HG03378 (cell line): ENCODE measurements at regions not wholly inside any gene's neighbourhood (a gene's known extent, or its start where the extent isn't known, plus 50 kb on each side); places are given as distances from the start of the nearest gene placed in this dataset.
"Not testable (repeated sequence)": the region's sequence is repeated elsewhere in the genome, so short reads cannot be mapped to it uniquely, and the experiment has no call there.

ENCODE experiments used
- ATAC-seq: cut with Tn5 transposase; IDR thresholded peaks from one replicate; pipeline ENCODE4 v1.9.1; 2021; ENCODE audit warnings: mild to moderate bottlenecking, moderate library complexity; ENCODE audit not compliant: unreplicated experiment

DNA sequence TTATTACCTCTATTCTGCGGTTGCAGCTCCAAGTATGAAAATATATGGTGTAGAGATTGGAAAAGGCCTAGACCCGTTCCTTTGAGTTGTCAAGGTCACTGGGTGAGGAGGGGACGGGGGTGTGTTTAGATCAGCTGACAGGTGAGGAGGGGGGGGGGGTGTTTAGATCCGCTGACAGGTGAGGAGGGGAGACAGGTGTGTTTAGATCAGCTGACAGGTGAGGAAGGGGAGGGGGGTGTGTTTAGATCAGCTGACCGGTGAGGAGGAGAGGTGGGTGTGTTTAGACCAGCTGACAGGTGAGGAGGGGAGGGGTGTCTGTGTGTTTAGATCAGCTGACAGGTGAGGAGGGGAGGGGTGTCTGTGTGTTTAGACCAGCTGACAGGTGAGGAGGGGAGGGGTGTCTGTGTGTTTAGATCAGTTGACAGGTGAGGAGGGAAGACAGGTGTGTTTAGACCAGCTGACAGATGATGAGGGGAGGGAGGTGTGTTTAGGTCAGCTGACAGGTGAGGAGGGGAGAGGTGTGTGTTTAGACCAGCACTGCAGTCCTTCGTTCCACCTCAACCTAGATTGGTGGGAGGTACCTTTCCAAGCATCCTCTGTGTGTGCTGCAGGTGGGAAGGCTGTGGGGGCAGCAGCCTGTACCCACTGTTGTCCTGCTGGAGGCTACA is 655.0 kb upstream of the ADARB2 start:
- no peak for ATAC-seq

DNA sequence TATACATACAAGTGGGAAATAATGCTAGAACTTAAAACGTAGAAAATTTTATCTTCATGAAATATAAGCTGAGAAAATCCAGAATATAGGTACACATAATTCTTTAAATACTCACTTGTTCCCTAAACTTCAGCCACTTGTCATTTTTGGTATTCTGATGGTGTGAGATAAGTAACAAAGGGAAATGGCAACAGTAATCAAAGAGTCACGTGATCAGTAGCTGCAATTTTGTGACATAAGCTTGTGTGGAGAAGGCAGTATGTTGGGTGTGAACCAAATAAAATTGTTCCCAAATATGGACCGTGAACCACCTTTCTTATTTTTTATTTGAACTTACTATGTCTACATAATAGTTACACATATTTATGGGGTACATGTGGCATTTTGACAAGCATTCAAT is 650.3 kb upstream of the ADARB2 start:
- ATAC-seq: no peak

DNA sequence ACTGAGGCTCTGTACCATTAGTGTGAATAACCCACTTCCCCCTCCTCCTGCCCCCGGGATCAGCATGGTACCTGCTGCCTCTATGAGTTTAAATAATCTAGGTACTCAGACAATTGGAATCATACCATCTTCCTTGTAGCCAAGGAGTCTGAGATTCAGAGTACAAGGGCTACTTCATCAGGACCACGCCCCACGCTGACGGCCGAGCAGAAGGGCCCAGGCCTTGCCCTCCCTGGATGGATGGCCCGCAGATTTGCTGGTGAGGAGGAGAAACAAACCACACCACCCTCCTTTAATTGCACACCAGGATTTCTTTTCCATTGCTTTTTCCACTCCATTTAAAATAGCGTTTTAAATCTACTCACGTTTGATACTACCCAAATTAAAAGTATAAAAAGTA is 649.9 kb upstream of the ADARB2 start:
- no peak for ATAC-seq

DNA sequence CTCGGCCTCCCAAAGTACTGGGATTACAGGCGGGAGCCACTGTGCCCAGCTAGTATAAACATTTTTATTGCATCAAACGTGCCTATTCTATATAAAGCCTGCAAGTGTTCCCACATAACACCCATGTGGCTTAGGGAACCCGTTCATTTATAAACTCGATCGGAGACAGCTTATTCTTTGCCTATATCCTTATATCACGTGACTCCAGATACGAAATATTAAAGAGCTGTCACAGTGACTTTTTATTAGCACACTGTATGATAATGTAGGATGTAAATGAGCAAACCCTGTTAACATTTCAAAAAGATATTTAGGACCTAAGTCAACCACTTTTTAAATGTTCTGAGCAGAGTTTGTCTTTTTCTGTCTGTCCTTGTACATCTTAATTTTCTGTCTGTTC is 642.9 kb upstream of the ADARB2 start:
- ATAC-seq: no peak

DNA sequence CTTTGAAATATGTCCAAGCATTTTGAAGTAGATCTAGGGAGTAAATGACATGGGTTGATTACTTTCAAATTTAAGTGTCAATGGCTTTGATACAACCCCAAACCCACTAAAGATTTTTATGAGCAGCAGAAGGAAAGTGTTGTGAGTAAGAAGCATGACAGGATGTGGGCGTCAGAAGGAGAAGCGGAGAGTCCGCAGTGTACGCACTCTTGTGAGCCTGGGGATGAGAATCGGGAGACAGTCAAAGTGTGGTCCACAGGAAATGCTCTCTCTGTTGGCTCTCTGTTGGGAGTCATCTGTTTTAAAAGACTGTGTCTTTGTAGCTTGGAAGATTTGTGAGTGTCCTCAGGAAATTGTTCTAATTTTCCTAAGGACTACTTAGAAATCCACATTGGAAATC is 629.8 kb upstream of the ADARB2 start:
- ATAC-seq: no peak

DNA sequence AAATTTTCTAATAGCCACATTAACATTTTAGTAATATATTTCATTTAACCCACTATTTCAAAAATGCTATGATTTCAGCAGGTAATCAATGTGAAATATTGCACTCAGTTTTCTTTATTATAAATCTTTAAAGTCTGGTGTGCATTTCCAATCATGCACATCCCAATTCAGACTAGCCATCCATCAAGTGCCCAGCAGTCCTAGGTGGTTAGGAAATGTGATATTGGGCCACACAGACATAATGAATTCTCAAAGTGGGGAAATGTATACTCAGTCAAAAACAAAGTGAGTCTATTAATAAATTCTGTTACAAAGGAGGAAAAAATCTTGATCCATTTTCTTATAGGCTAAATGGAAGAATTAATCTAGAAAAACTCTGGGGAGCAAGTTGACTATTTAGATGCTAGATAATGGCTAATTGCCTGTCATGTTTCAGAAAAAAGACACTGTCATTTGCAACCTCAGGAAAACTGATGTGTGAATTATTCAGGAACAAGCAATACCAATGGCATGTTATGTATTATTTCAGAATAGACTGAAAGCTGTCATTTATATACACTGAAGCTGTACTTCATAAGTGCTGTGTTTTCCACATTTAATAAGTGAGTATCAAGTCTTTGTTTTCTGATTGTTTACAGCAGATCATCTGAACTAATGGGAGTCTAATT is 629.1 kb upstream of the ADARB2 start:
- no peak for ATAC-seq

DNA sequence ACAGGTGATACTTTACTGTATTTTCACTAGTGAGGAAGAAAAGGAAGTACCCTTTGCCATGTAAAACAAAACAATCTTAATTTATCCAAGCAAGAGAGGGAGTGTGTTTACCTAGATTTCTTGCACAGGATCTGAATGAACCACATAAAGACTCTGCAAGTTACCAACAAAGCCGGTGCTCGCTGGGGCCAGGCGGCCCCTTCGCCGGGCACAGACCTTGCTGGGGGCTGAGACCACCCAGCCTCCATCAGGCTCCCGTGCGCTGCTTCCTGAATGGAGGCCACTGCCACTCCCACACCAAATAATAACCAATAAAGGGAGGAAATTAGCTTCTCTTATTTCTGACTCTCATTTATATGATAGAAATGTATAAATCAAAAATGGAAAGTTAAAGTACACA is 625.0 kb upstream of the ADARB2 start:
- no peak for ATAC-seq

DNA sequence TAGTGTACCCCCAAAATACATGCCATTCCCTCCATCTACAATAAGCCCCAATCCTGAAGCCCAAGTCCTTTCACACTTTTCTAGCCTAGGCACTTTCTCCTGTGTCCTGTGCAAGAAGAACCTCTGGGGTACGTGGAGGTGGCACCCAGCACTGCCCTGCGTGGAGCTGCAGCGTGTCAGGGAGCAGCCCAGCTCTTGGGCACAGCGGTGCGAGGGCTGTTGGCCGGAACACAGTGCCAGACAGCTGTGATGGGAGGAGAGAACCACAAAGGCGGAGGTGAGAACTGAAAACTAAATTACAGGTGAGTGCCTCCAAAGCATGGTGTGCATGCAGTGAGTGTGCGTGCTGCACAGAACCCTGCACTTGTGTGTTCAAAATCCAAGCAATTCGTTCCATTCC is 621.3 kb upstream of the ADARB2 start:
- no peak for ATAC-seq

DNA sequence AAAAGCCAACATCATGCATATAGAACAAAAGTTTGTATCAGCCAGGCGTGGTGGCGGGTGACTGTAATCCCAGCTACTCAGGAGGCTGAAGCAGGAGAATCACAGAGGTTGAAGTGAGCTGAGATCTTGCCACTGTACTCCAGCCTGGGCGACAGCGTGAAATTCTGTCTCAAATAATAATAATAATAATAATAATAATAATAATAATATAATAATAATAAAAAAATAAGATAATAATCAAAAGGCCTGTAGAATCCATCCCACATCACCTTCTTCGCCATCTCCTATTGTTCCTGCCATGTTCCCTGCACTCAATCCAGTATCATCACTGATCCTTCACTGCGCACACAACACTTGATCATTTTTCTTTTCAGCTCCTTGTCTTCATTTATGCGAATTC is 619.3 kb upstream of the ADARB2 start:
- ATAC-seq: no peak

DNA sequence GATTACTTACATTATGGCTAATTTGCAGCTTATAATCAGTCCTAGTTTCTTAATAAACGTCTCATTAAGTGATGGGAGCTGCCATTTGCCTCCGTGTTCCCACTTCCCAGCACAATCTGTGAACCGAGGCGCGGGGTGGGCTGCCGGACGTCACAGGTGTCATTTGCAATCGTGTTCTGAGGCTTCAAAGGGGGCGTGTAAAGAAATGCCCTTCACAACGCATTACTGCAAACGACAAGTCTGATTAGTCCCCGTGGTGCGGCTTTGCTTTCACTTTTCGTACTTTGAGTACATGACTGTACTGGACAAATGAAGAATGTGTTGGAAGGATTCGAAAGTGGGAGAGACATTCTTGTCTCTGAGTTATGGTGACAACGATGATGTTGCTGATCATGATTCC is 614.2 kb upstream of the ADARB2 start:
- no peak for ATAC-seq

DNA sequence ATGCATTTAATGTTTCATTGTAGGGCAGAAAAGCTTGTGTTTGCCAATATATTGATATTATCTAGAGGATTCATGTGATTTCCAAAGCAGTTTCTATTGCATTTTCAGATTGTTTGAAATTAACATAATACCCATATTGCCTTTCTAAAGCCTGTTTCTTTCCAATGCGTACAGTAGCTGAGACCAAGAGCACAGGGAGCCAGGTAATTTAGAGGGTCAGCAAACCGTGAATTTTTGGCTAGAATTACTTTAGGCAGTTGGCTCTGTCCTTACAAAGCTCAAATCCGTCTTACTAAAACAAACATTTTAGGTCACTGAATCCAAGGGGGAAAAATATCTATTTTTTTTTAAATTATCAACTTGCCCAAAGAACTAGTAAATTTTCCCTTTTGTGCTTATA is 604.9 kb upstream of the ADARB2 start:
- no peak for ATAC-seq

DNA sequence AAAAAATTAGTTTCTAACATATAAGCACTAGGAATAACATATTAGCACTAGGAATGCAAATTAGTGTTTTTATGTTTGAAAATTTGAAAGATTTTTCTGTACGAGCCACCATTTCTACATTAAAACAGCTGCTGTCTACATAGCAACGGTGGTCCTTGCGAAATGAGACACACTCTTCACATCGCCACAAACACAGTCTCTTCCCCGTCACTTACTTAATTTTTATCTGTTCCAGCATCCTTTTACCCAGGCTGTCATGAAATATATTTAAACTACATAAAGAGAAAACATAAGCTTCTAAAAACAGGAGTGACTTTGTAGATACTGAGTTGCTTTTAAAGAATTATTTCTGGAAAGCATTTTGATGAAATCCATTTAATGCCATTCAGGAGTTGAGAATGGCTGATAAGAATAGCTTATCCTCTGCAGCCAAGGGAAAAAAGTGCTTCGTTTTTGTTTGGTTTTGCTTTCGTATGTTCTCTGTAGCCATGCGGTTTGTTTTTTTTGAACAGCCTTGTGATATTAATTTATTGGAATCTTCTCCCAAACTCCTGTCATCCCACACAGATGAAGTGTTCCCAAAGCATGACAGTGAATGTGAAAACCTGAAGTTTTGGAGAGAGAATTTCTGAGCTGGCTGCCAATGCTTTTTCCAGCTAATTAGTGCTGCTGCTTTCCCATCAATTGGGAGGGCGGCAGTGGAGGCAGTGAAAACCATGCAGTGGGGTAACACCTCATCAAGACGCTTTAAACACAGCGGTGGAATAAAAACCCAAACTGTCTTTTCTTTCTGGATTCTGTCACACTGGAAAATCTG is 603.7 kb upstream of the ADARB2 start:
- no peak for ATAC-seq

DNA sequence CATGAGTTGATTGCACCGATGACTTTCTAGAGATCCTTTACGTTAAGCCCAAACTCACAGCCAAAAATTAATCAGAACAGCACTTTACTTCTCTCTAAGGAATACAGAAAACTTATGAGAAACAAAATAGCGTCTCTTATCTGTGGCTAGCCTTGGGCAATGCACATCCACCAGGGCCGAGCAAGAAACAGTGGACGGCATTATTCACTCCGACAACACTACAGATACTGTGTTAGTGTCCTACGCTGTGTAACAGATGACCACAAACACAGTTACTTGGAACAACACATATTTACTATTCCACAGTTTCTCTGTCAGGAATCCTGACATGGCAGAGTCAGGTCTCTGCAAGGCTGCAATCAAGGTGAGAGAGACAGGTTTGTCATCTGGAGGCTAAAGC is 598.3 kb upstream of the ADARB2 start:
- ATAC-seq: no peak

DNA sequence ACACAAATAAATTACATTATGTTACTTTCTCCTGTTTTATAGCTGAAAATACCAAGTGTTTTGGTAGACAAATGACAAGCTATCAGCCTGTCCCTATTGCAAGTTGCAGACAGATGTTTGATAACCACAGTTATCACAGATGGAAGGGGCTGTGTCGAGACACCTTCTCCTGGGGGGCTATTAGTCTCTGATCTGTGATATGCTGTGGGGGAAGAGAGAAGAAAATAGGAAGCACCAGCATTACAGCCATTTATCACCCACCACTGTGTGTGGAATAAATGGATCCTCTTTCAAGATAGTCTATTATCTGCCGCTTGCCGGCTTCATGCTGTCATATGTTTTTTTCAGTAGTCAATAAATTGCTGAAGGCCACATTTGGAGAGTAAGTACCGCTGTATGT is 597.2 kb upstream of the ADARB2 start:
- ATAC-seq: no peak

DNA sequence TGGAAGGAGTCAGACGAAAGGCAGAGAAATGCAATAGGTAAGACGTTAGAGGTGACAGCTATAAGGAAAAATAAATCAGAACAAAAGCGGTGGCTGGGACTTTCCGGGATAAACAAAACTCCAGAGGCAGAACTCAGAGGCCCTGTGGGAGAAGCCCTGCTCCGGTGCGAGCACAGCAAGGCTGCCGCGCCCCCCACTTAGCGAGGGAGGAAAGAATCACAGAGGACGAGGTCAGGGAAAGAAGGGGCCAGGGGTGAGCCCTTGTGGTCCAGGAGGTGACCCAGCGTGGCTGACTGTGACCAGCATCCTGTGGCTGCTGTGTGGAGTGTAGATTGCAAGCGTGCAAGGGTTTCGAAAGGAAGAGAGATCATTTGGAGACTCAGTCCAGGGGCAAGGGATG is 591.8 kb upstream of the ADARB2 start:
- no peak for ATAC-seq

DNA sequence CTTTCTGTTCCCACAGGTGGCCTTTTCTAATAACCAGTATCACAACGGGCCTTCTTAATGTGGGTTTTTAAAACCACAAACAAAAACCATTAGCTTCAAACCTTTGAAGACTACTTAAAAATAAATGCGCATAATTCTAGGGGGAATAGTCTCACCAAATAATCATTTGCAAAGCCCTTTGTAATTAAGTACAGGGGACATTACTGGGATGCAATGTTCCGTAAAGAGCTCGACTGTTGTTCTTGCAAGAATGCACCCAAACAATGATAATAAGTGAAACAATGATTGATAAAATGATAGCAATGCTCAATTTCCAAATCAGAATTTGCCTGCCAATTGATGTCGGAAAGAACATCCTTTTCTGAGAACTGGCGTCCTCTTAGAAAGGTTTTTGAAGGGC is 589.1 kb upstream of the ADARB2 start:
- ATAC-seq: no peak

DNA sequence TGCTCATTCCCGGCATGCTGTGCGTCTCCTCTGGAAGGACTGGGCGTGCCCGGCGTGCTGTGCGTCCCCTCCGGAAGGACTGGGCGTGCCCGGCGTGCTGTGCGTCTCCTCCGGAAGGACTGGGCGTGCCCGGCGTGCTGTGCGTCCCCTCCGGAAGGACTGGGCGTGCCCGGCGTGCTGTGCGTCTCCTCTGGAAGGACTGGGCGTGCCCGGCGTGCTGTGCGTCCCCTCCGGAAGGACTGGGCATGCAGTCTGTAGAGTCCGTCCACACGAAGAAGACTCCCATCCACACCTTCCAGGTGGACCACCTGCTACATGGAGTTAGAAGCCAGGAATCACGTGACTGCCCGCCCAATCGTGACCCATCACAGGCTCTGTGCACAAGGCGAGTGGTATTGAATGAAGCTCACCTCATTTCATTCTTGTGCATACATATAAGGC is 577.7 kb upstream of the ADARB2 start:
- not testable (repeated sequence) for ATAC-seq

DNA sequence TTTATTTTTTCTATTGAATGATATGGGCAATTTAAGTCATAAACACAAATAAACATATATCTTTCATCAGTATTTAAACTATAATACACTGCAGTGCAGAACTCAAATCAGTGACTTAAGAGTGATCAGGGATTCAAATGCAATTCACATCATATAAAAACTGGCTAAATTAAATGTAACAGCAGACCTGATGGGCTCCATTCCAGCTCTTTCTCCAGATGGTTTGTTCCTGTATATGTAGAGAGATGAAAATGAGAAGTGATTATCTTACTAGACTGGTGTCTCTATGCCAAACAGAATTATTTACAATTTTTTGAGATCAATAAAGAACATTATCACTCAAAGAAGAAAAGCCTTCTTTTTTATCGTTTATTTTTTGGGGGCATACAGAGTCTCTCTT is 568.8 kb upstream of the ADARB2 start:
- ATAC-seq: no peak

DNA sequence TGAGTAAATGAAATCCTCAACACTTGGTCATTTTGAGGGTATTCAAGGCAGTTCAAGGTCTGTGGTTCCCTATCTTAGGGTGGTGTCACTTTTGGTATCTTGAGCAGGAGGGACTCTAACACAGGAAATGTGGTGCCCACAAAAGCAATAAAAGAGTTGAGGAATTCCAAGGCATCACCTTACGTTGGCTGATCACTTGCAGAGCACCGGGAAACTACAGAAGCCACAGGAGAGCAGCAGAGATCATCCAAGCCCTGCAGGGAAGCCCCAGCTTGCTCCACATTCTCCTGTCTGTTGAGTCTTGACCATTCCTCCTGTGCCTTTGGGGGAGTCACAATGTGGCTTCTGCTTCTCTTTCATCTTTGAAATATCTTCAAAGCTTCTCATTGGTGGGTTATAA is 565.8 kb upstream of the ADARB2 start:
- ATAC-seq: no peak

DNA sequence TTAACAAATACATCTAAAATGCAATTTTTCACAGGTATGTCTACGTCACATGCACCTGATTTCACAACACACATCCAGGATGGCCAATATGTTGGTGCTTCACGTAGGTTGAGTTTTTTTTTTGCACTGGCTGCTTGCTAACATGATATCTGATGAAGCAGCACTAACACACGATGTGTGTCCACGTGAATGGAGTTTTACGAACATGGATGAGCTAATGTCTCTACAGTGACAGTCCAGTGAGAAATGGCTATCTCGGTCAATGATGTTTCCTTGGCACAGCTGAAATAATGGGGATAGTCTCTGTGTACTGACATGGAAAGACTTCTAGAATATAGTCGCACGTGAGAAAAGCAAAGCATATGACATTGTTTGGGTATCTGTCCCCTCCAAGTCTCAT is 563.9 kb upstream of the ADARB2 start:
- ATAC-seq: no peak

DNA sequence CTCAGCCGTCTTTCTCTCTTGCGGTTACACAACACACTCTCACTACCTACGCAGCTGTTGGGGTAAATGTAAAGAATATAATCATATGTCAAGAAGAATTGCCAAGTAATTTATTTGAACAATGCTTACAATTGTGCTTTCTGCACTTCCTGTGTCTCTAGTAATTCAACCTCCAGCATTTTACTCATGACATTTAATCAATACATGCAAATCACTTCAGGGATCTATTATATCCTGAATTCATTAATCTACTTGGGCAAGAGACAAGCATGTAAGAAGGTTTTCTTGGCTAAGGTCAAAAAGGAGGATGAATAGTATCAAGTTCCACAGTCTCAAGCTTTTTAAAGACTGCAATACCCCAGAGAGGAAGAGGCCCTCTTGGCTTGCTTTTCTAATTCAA is 562.9 kb upstream of the ADARB2 start:
- no peak for ATAC-seq
